AG04449 (cell line): ENCODE measurements at regions not wholly inside any gene's neighbourhood (a gene's known extent, or its start where the extent isn't known, plus 50 kb on each side); places are given as distances from the start of the nearest gene placed in this dataset.

Source experiments
- CTCF ChIA-PET: fragments of 350-600 bp; formaldehyde crosslinking; extraction: SDS; loops from one replicate; lab custom pipeline; 2021; ENCODE audit warnings: antibody characterized with exemption; lab: Yijun Ruan, JAX
- POLR2A ChIA-PET: fragments of 400-600, 350-600 bp; formaldehyde crosslinking; extraction: SDS; loops from one replicate; lab custom pipeline; 2020; ENCODE audit warnings: antibody characterized with exemption, inconsistent platforms; lab: Yijun Ruan, JAX
- DNase-seq: peaks from one replicate; pipeline ENCODE4 v3.0.0-alpha.2; 2010; ENCODE audit warnings: low read depth, low spot score
- H3K4me3 ChIP-seq: 2 replicates; pipeline ENCODE4 v1.5.1; 2011; ENCODE audit warnings: low read depth, mild to moderate bottlenecking, control low read depth, low read length
- TF ChIP-seq, protein P1 (sequence below): IDR thresholded peaks from one replicate; pipeline ENCODE4 v1.5.1; 2011; ENCODE audit warnings: mild to moderate bottlenecking, moderate library complexity, low read length, control low read depth, inconsistent platforms; ENCODE audit not compliant: insufficient read depth; ENCODE audit errors: missing control alignments

- ChIA-PET POLR2A (interaction anchor here (0.7 kb wide), 1 partner anchor 154 kb away, joined by 3 read pairs; no protein-coding TSS in a partner anchor), CTCF (no interaction called here)
- DNase-seq, result no peak
- no peak overlapping the region for H3K4me3 ChIP-seq
- TF ChIP-seq, protein P1, sequence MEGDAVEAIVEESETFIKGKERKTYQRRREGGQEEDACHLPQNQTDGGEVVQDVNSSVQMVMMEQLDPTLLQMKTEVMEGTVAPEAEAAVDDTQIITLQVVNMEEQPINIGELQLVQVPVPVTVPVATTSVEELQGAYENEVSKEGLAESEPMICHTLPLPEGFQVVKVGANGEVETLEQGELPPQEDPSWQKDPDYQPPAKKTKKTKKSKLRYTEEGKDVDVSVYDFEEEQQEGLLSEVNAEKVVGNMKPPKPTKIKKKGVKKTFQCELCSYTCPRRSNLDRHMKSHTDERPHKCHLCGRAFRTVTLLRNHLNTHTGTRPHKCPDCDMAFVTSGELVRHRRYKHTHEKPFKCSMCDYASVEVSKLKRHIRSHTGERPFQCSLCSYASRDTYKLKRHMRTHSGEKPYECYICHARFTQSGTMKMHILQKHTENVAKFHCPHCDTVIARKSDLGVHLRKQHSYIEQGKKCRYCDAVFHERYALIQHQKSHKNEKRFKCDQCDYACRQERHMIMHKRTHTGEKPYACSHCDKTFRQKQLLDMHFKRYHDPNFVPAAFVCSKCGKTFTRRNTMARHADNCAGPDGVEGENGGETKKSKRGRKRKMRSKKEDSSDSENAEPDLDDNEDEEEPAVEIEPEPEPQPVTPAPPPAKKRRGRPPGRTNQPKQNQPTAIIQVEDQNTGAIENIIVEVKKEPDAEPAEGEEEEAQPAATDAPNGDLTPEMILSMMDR, result no peak
Observed at GRCh38 chrX:124493984-124494383, 147.6 kb downstream of the SH2D1A start.

DNA sequence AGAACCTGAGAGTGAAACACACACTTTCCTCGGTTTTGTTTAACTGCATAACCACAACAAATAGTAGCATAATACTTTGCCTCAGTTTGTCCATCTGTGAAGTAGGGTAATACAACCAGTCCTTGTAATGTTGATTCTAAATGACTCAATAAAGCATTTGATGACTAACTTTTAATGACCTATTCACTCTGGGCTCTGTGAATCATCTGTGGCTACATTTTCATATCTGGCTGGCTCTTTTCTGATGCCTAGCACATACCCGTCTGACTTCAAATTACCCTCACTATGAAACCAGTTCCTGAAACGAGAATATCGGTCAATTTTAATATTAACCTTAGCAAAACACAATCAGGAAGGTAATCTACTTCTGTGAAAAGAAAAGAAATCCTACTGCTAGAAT is 151.0 kb downstream of the SH2D1A start:
- DNase-seq, result no peak
- ChIA-PET POLR2A (no interaction called here), CTCF (no interaction called here)
- no peak overlapping the region for H3K4me3 ChIP-seq
- TF ChIP-seq, protein P1, result no peak

DNA sequence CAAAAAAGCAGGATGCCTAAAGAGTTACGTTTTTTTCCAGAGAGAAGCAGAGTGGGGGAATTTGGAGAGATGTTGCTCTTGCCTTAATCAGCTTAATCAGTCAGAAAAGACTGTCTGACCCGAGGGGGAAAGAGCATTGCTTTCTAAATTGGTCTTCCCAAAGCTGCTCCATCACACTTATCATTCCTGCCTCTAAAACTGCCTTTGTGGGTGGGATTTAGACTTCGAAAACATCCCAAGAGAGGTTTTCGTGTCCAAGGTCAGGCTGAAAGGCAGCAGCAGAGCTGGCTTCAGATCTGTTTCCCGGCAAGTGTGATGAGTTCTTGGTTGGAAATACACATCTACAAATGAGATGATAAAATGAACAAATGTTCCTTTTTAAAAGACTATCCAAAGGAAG is 155.2 kb downstream of the SH2D1A start:
- TF ChIP-seq, protein P1, result no peak
- POLR2A ChIA-PET, result no interaction called here
- no peak overlapping the region for H3K4me3 ChIP-seq
- DNase-seq, result no peak
- CTCF ChIA-PET, result no interaction called here

DNA sequence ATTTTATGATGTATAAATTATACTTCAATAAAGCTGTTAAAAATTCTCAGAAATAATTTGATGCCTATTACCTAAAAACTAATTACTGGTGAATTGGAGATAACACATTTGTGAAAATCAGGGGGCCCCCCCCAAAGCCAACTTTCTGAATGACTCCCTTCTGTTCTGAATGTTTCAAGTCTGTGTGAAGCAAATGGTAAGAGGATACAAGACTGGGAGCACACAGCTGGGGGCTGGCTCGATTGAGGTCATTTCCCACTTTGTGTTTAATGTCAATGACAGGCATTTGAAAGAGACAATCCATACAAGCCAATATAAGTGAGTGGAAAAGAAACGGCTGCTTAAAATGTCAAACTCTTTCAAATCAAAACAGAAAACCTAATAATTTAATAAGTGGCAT is 155.8 kb downstream of the SH2D1A start:
- H3K4me3 ChIP-seq, result no peak overlapping the region
- ChIA-PET CTCF (no interaction called here), POLR2A (no interaction called here)
- no peak for DNase-seq
- TF ChIP-seq, protein P1, result no peak

DNA sequence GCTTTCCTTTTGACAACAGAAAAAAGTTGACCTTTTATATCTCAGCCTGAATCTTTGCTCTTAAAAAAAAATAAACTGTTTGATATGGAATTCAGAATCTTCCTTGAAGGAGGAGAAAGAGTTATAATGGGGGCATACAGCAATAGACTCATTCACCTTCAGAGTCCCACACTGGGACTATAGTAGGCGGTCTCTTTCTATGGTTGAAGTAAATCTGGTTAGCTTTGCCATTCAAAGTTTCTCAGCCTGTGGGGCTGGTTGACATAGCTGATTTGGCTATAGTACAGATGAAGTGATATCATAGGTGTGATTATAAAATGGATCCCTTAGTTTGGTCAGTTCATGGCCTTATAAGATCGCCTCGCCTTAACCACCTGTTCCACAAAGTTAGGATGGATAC is 156.2 kb downstream of the SH2D1A start:
- TF ChIP-seq, protein P1, result no peak
- ChIA-PET CTCF (no interaction called here), POLR2A (no interaction called here)
- DNase-seq, result no peak
- H3K4me3 ChIP-seq, result no peak overlapping the region

DNA sequence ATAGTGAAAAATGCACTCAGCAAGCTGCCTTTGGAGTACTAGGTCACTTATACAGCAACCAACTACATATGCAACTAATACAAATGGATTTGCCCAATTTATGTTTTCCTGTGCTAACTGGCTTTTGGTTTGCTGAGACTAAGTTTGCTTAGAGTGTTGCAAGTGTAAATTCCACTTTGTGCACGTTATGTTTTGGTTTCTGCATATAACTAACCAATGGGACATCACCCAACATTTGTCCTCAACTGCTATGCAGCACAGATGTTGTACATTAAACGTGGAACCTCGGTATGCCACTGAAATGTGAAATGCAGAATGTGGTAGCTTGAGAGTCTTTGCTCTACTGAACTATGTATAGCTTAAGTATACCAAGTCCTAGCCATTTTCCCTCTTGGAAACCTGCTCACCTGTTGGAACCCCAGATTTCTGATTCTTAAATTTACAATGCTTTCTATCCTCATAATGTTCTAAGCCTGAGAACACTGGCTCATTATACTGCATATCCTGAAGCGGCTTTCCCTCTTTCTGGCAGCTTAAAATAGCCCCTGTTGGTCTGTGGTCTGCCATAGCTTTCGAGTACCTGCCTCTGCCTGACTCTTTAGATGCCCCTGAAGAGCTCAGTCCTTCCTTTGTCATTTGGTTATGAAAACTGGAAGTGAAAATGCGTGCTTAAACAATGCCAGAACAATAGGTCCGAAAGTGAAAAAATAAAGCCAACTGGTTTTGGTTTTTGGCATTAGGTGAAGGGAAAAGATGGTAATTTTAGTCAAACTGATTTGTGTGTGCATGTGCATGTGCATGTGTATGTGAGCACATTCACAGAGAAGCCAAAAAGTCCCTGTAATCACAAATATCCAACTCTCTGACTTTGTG is 158.0 kb downstream of the SH2D1A start:
- ChIA-PET POLR2A (no interaction called here), CTCF (no interaction called here)
- DNase-seq, result peak; percentile 29
- TF ChIP-seq, protein P1, result no peak
- no peak overlapping the region for H3K4me3 ChIP-seq
